Erythroblast (primary cell): ENCODE measurements at regions not wholly inside any gene's neighbourhood (a gene's known extent, or its start where the extent isn't known, plus 50 kb on each side); places are given as distances from the start of the nearest gene placed in this dataset.

ENCODE experiments used
- GATA1 ChIP-seq: IDR thresholded peaks from 2 replicates; pipeline ENCODE4 v1.6.1; 2011; ENCODE audit warnings: low read depth, mild to moderate bottlenecking, control low read depth, low read length, moderate library complexity
- POLR2A ChIP-seq: IDR thresholded peaks from 2 replicates; pipeline ENCODE4 v1.6.1; 2011; ENCODE audit warnings: mild to moderate bottlenecking, low read length

DNA sequence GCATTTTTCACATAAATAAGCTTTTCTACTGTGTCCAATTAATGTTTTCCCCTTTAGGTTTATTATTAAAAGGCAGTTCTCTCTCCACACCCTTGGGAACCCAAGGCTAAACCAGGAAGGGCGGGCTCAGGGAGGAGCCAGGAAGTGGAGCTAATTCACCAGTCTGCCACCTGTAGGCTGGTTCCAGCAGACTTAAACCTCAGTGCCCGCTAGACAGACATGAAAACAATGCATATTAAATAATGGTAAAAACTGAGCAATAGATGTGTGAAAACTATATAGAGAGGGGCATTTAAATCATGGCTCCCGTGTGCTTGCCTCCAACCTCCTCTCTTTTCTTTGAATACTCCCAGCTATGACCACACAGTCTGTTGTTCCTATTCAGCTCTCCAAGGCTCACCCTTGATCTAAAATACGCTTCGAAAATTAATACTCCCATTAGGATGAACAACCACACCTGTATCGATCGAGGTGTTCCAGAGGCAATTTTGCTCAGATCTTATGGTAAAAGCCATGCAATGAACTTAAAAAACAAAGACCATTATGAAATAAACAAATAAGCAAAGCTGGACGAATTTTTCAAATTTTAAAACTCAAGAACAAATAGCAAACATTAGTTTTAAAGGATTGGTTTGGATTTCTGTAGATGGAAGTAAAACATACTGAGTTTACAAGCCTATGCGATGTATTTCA, 253.3 kb downstream of the TJP1 start:
- TF ChIP-seq POLR2A = no peak
- TF ChIP-seq GATA1 = no peak
